GM19025 (cell line): ENCODE measurements at regions not wholly inside any gene's neighbourhood (a gene's known extent, or its start where the extent isn't known, plus 50 kb on each side); places are given as distances from the start of the nearest gene placed in this dataset.

Experiments
- ATAC-seq: cut with Tn5 transposase; IDR thresholded peaks from one replicate; pipeline ENCODE4 v1.9.1; 2021; ENCODE audit warnings: mild to moderate bottlenecking, low read depth, moderate library complexity; ENCODE audit not compliant: unreplicated experiment

- ATAC-seq: no peak
Measured at GRCh38 chr13:89238496-89238895, 1567.3 kb downstream of the SLITRK5 start.

- no peak for ATAC-seq
Measured at GRCh38 chr13:89239361-89240127, 1568.4 kb downstream of the SLITRK5 start.

- ATAC-seq: no peak
Measured at GRCh38 chr13:89255844-89256406, 1584.8 kb downstream of the SLITRK5 start.

GRCh38 chr13:89267734-89268133, 1596.6 kb downstream of the SLITRK5 start:
- no peak for ATAC-seq

- ATAC-seq: no peak
Measured at GRCh38 chr13:89269737-89270136, 1598.6 kb downstream of the SLITRK5 start.

- no peak for ATAC-seq
Measured at GRCh38 chr13:89270736-89271135, 1599.6 kb downstream of the SLITRK5 start.

GRCh38 chr13:89279374-89279773, 1608.2 kb downstream of the SLITRK5 start:
- no peak for ATAC-seq

- no peak for ATAC-seq
Measured at GRCh38 chr13:89281331-89281730, 1610.2 kb downstream of the SLITRK5 start.

- no peak for ATAC-seq
Measured at GRCh38 chr13:89282241-89282640, 1611.1 kb downstream of the SLITRK5 start.

GRCh38 chr13:89287381-89287780, 1616.2 kb downstream of the SLITRK5 start:
- no peak for ATAC-seq

- ATAC-seq: no peak
Measured at GRCh38 chr13:89294115-89294867, 1623.1 kb downstream of the SLITRK5 start.

- ATAC-seq: no peak
Measured at GRCh38 chr13:89307278-89307677, 1636.1 kb downstream of the SLITRK5 start.

GRCh38 chr13:89310943-89311672, 1639.9 kb downstream of the SLITRK5 start:
- ATAC-seq: no peak

- no peak for ATAC-seq
Measured at GRCh38 chr13:89315287-89315686, 1644.1 kb downstream of the SLITRK5 start.

GRCh38 chr13:89322466-89322865, 1651.3 kb downstream of the SLITRK5 start:
- ATAC-seq: no peak

- no peak for ATAC-seq
Measured at GRCh38 chr13:89324582-89324981, 1653.4 kb downstream of the SLITRK5 start.

GRCh38 chr13:89343165-89343564, 1672.0 kb downstream of the SLITRK5 start:
- no peak for ATAC-seq

GRCh38 chr13:89352384-89352783, 1681.2 kb downstream of the SLITRK5 start:
- ATAC-seq: no peak

GRCh38 chr13:89361909-89362308, 1690.7 kb downstream of the SLITRK5 start:
- ATAC-seq: no peak

- no peak for ATAC-seq
Measured at GRCh38 chr13:89363144-89363543, 1692.0 kb downstream of the SLITRK5 start.

- ATAC-seq: no peak
Measured at GRCh38 chr13:89372193-89372592, 1701.0 kb downstream of the SLITRK5 start.
